Ovary (tissue), 7 donors: ENCODE measurements at regions not wholly inside any gene's neighbourhood (a gene's known extent, or its start where the extent isn't known, plus 50 kb on each side); places are given as distances from the start of the nearest gene placed in this dataset.

Experiments
- DNase-seq, 5 donors: peaks; one replicate each; pipeline ENCODE4 v3.0.0-alpha.2; 2019 to 2020
- H3K27ac ChIP-seq, 2 donors: fragments of 200-600 bp; one replicate each; pipeline versions ENCODE4 v1.5.1 to v1.8.0; 2019 to 2022
- H3K27me3 ChIP-seq: fragments of 200-600 bp; one replicate; pipeline ENCODE4 v1.8.0; 2022
- H3K36me3 ChIP-seq: fragments of 200-600 bp; sonication (generic); one replicate; pipeline ENCODE4 v1.5.1; 2019
- H3K4me1 ChIP-seq: one replicate; pipeline ENCODE4 v1.8.1; 2013; ENCODE audit warnings: mild to moderate bottlenecking, moderate library complexity; ENCODE audit not compliant: insufficient read depth
- H3K4me3 ChIP-seq: fragments of 200-600 bp; sonication (generic); one replicate; pipeline ENCODE4 v1.5.1; 2017
- H3K9me3 ChIP-seq, 2 donors: fragments of 200-600 bp in 1 of 2; sonication (generic) in 1 of 2; one replicate each; pipeline versions ENCODE4 v1.5.1 to v1.8.1; 2013 to 2019; ENCODE audit warnings: mild to moderate bottlenecking in 1 of 2, moderate library complexity in 1 of 2
- EP300 ChIP-seq: sonication (generic); formaldehyde crosslinking; IDR thresholded peaks from one replicate; pipeline ENCODE4 v1.6.1; 2017; ENCODE audit warnings: antibody characterized with exemption
- POLR2A ChIP-seq: fragments of 450-650 bp; IDR thresholded peaks from one replicate; pipeline ENCODE4 v1.6.1; 2017; ENCODE audit warnings: antibody characterized with exemption, mild to moderate bottlenecking, moderate library complexity
- WGBS, 3 donors: extraction: QIAGEN DNeasy Blood & Tissue Kit in 1 of 3; methylation state at CpG; one replicate each; pipeline versions ENCODE4 v1.1.5 to v1.1.7; 2013 to 2017; 5-methylcytosine and 5-hydroxymethylcytosine counted together
- intact Hi-C, 4 donors: fragments of 100-400 bp; cut with DNase I; formaldehyde crosslinking; loops; one replicate each; pipeline versions ENCODE4 v1.11.0 to v1.15.1; 2022 to 2023
- TF ChIP-seq, protein P1 (sequence below), 3 donors: fragments of 450-650 bp in 2 of 3; fragments of 200-600 bp in 1 of 3; IDR thresholded peaks; one replicate each; pipeline versions ENCODE4 v1.5.1 to v1.8.0; 2016 to 2022; ENCODE audit warnings: antibody characterized with exemption in 3 of 3, mild to moderate bottlenecking in 1 of 3
- donor health status: DM: no; HTN: no; CAD: no; lungs with moderate emphysema.
- donor health status: DM: no; HTN: no; CAD: no.
- donor health status: Bipolar disorder and iron deficiency.
- donor health status: DM: no; HTN: no; CAD: no.
- donor health status: DM: yes; HTN: yes; CAD: no.

DNA sequence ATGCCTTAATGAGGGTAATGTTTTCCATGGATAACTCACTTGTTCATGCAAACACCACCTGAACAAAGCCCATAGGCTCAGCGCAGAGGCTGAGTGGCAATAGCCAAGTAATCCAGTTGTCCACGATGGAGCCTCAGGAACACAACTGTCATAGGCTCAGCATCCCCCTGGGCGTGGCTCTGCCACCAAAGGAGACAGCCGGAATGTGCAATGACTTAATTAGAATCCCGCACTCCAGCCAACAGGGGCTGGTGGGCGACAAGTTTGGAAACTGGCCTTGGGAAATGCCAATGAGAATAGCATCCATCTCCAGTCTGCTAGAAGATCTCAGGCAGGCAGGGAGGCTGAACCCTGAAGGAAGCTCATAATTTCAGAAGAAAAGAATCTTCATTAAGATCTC lies 411.7 kb upstream of the NRP1 start:
- H3K36me3 ChIP-seq = no peaks in the 10 kb centered on the region
- H3K4me1 ChIP-seq = no peaks in the 10 kb centered on the region
- no peak overlapping the region for H3K4me3 ChIP-seq
- H3K27me3 ChIP-seq = no peaks in the 10 kb centered on the region
- intact Hi-C loops = no loop called here
- TF ChIP-seq POLR2A = no peak
- no peak for TF ChIP-seq EP300
- TF ChIP-seq, protein P1, sequence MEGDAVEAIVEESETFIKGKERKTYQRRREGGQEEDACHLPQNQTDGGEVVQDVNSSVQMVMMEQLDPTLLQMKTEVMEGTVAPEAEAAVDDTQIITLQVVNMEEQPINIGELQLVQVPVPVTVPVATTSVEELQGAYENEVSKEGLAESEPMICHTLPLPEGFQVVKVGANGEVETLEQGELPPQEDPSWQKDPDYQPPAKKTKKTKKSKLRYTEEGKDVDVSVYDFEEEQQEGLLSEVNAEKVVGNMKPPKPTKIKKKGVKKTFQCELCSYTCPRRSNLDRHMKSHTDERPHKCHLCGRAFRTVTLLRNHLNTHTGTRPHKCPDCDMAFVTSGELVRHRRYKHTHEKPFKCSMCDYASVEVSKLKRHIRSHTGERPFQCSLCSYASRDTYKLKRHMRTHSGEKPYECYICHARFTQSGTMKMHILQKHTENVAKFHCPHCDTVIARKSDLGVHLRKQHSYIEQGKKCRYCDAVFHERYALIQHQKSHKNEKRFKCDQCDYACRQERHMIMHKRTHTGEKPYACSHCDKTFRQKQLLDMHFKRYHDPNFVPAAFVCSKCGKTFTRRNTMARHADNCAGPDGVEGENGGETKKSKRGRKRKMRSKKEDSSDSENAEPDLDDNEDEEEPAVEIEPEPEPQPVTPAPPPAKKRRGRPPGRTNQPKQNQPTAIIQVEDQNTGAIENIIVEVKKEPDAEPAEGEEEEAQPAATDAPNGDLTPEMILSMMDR (IDR thresholded peaks at IDR 0.05) = no peak
- H3K27ac ChIP-seq = no peak overlapping the region
- no peak for DNase-seq
- 86 to 93% (median 90%) methylated on average over 6 of the region's 6 CpGs for WGBS, 3 donors
- H3K9me3 ChIP-seq = no peaks in the 10 kb centered on the region

DNA sequence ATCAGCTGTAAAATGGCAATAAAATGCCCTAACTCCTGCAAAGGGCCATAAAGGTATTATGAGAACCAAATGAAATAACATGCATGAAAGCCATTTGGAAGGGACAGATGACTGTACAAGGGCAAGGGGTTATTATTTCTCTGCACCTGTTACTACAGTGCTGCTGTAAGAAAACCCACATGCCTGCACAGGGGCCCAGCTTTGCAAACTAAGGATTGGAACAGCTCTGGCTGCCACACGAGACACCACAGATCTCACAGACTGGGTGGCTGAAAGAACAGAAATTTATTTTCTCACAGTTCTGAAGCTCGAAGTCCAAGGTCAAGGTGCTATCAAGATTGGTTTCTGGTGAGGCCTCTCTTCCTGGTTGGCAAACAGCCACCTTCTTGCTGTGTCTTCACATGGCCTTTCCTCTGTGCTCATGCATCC lies 409.0 kb upstream of the NRP1 start:
- no peak overlapping the region for H3K27ac ChIP-seq
- WGBS, 3 donors = 72 to 76% (median 72%) methylated on average over 2 of the region's 2 CpGs
- intact Hi-C loops = no loop called here
- H3K4me3 ChIP-seq = no peak overlapping the region
- no peaks in the 10 kb centered on the region for H3K27me3 ChIP-seq
- no peaks in the 10 kb centered on the region for H3K4me1 ChIP-seq
- no peaks in the 10 kb centered on the region for H3K36me3 ChIP-seq
- no peak for DNase-seq
- TF ChIP-seq EP300 (no peak), POLR2A (no peak)
- TF ChIP-seq, protein P1 (IDR thresholded peaks at IDR 0.05) = no peak
- H3K9me3 ChIP-seq = no peaks in the 10 kb centered on the region

DNA sequence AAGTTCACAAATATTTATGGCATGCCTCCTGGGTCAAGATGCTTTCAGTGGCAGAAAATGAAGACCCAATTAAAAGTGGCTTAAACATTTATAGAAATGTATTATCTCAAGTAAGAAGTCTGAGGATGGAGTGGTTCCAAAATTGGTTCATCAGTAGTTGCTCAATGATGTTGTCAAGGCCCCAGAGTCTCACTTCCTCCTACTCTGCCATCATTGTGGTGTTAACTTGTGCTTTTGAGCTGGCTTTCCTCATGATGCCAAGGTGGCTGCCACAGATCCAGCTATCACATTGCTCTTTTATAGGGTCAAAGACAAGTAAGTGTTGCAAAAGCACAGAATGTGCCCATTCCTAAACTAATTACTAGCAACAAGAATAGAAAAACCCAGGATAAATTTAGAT lies 404.6 kb upstream of the NRP1 start:
- no peaks in the 10 kb centered on the region for H3K4me1 ChIP-seq
- intact Hi-C loops = no loop called here
- no peak for DNase-seq

DNA sequence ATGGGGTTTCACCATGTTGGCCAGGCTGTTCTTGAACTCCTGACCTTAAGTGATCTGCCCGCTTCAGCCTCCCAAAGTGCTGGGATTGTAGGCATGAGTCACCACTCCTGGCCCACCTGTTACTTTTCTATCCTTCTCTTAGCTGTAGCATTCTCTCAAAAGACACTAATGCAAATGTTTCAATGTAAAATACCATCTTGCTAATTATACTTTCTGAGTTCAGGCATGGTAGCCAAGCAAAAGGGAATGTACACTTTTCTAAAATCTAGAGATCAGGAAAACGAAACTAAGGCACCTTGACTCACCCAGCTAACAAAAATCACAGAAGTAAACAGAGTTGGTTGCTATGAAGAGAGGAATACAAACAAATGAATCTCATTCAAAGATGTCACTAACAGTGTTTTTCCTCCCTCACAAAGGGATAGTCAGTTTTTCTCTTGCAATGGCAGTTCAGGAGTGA lies 401.0 kb upstream of the NRP1 start:
- WGBS, 3 donors = 69 to 76% (median 71%) methylated on average over 2 of the region's 2 CpGs
- no peak for DNase-seq
- no peaks in the 10 kb centered on the region for H3K36me3 ChIP-seq
- no peaks in the 10 kb centered on the region for H3K9me3 ChIP-seq
- no peak overlapping the region for H3K4me3 ChIP-seq
- no peaks in the 10 kb centered on the region for H3K27me3 ChIP-seq
- H3K4me1 ChIP-seq = no peaks in the 10 kb centered on the region
- TF ChIP-seq EP300 = no peak
- TF ChIP-seq, protein P1 (IDR thresholded peaks at IDR 0.05) = no peak
- TF ChIP-seq POLR2A = no peak
- intact Hi-C loops = no loop called here
- no peak overlapping the region for H3K27ac ChIP-seq

More for the DNA sequence above, 404.6 kb upstream of the NRP1 start:
- no peaks in the 10 kb centered on the region for H3K36me3 ChIP-seq
- no peak overlapping the region for H3K4me3 ChIP-seq
- no peak overlapping the region for H3K27ac ChIP-seq
- no peaks in the 10 kb centered on the region for H3K9me3 ChIP-seq
- no peaks in the 10 kb centered on the region for H3K27me3 ChIP-seq
- TF ChIP-seq, protein P1 (IDR thresholded peaks at IDR 0.05) = no peak
- no peak for TF ChIP-seq POLR2A
- no peak for TF ChIP-seq EP300
